Trophoblast cell (in vitro differentiated cells and primary cell): ENCODE measurements at regions not wholly inside any gene's neighbourhood (a gene's known extent, or its start where the extent isn't known, plus 50 kb on each side); places are given as distances from the start of the nearest gene placed in this dataset.

Experiments
- DNase-seq, 2 donors: peaks; one replicate each; pipeline ENCODE4 v3.0.0-alpha.2; 2016
- H2AFZ ChIP-seq: 2 replicates; pipeline ENCODE4 v1.6.1; 2013; ENCODE audit warnings: low read length, moderate library complexity, mild to moderate bottlenecking; ENCODE audit not compliant: insufficient read depth, poor library complexity
- H2AK5ac ChIP-seq: 2 replicates; pipeline ENCODE4 v1.6.1; 2013; ENCODE audit warnings: mild to moderate bottlenecking, low read length
- H2BK120ac ChIP-seq: 2 replicates; pipeline ENCODE4 v1.6.1; 2013; ENCODE audit warnings: low read length, mild to moderate bottlenecking, moderate library complexity; ENCODE audit not compliant: insufficient read depth, poor library complexity
- H2BK12ac ChIP-seq: 2 replicates; pipeline ENCODE4 v1.6.1; 2013; ENCODE audit warnings: mild to moderate bottlenecking, low read length, moderate library complexity
- H2BK5ac ChIP-seq: 2 replicates; pipeline ENCODE4 v1.6.1; 2013; ENCODE audit warnings: low read length, low read depth, moderate library complexity, mild to moderate bottlenecking; ENCODE audit not compliant: poor library complexity
- H3K14ac ChIP-seq: 2 replicates; pipeline ENCODE4 v1.6.1; 2013; ENCODE audit warnings: mild to moderate bottlenecking, low read length
- H3K18ac ChIP-seq: 2 replicates; pipeline ENCODE4 v1.6.1; 2013; ENCODE audit warnings: mild to moderate bottlenecking, low read length
- H3K23ac ChIP-seq: 2 replicates; pipeline ENCODE4 v1.6.1; 2013; ENCODE audit warnings: low read length
- H3K27ac ChIP-seq: 2 replicates; pipeline ENCODE4 v1.5.1; 2013; ENCODE audit warnings: low read depth, mild to moderate bottlenecking, inconsistent platforms, low read length, moderate library complexity
- H3K27me3 ChIP-seq: 2 replicates; pipeline ENCODE4 v1.6.1; 2013; ENCODE audit warnings: inconsistent platforms, mild to moderate bottlenecking, low read length, moderate library complexity; ENCODE audit not compliant: insufficient read depth
- H3K36me3 ChIP-seq, 2 experiments: 1 replicate in 1 of 2; 2 replicates in 1 of 2; pipeline ENCODE4 v1.6.1; 2013; ENCODE audit warnings: low read length in 2 of 2, mild to moderate bottlenecking in 2 of 2, moderate library complexity in 1 of 2; ENCODE audit not compliant: insufficient read depth in 2 of 2, control insufficient read depth in 1 of 2
- H3K4ac ChIP-seq: 2 replicates; pipeline ENCODE4 v1.6.1; 2013; ENCODE audit warnings: low read depth, mild to moderate bottlenecking, low read length, moderate library complexity
- H3K4me1 ChIP-seq, 2 experiments: 1 replicate in 1 of 2; 2 replicates in 1 of 2; pipeline ENCODE4 v1.6.1; 2013; ENCODE audit warnings: low read length in 2 of 2, mild to moderate bottlenecking in 2 of 2, moderate library complexity in 1 of 2; ENCODE audit not compliant: insufficient read depth in 2 of 2, control insufficient read depth in 1 of 2
- H3K4me2 ChIP-seq: 2 replicates; pipeline ENCODE4 v1.6.1; 2013; ENCODE audit warnings: inconsistent platforms, mild to moderate bottlenecking, low read length, moderate library complexity
- H3K4me3 ChIP-seq: 2 replicates; pipeline ENCODE4 v1.5.1; 2013; ENCODE audit warnings: mild to moderate bottlenecking, low read depth, low read length, inconsistent platforms
- H3K79me1 ChIP-seq: one replicate; pipeline ENCODE4 v1.6.1; 2013; ENCODE audit warnings: low read length
- H3K79me2 ChIP-seq: 2 replicates; pipeline ENCODE4 v1.6.1; 2013; ENCODE audit warnings: low read length, mild to moderate bottlenecking; ENCODE audit not compliant: control insufficient read depth, insufficient read depth, poor library complexity
- H3K9ac ChIP-seq: 2 replicates; pipeline ENCODE4 v1.6.1; 2013; ENCODE audit warnings: mild to moderate bottlenecking, low read length
- H3K9me3 ChIP-seq: 2 replicates; pipeline ENCODE4 v1.6.1; 2013; ENCODE audit warnings: low read depth, mild to moderate bottlenecking, control low read depth, inconsistent platforms, low read length; ENCODE audit not compliant: insufficient read depth
- H4K12ac ChIP-seq: 2 replicates; pipeline ENCODE4 v1.6.1; 2013; ENCODE audit warnings: low read depth, mild to moderate bottlenecking, low read length, moderate library complexity
- H4K8ac ChIP-seq: 2 replicates; pipeline ENCODE4 v1.6.1; 2013; ENCODE audit warnings: low read depth, mild to moderate bottlenecking, low read length, moderate library complexity
- H4K91ac ChIP-seq: one replicate; pipeline ENCODE4 v1.6.1; 2013; ENCODE audit warnings: low read depth, mild to moderate bottlenecking, low read length, moderate library complexity
- WGBS: extraction: QIAGEN DNeasy Blood & Tissue Kit; methylation state at CpG from one replicate; pipeline ENCODE4 v1.1.7; 2013; ENCODE audit warnings: missing lambda C conversion rate; ENCODE audit not compliant: insufficient read length, insufficient coverage; ENCODE audit errors: extremely low coverage; 5-methylcytosine and 5-hydroxymethylcytosine counted together

DNA sequence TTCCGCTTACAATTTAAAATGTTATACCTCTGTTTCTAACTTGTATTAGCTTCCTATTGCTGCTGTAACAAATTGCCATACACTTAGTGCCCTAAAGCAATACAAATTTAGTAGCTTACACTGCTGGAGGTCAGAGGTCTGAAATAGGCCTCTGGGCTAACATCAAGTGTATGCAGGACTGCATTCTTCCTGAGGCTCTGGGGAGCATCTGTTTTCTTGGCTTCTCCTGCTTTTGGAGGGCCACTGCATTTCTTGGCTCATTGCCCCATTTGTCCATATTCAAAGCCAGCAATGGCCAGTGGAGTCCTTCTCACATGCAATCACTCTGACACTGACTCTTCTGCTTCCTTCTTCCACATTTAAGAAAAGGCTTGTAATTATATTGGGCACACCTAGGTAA, 639.8 kb upstream of the INTU start:
- WGBS = 100% methylated on average over 1 of the region's 1 CpG
- no peak overlapping the region for H3K14ac ChIP-seq
- DNase-seq = no peak
- H3K27ac ChIP-seq = no peak overlapping the region
- H4K8ac ChIP-seq = no peak overlapping the region
- H3K9ac ChIP-seq = no peak overlapping the region
- H3K27me3 ChIP-seq = no peaks in the 10 kb centered on the region
- no peak overlapping the region for H3K4me3 ChIP-seq
- no peak overlapping the region for H2BK5ac ChIP-seq
- H2AFZ ChIP-seq = no peak overlapping the region
- H2BK12ac ChIP-seq = no peak overlapping the region
- H3K23ac ChIP-seq = no peak overlapping the region
- no peaks in the 10 kb centered on the region for H3K4me1 ChIP-seq
- H4K12ac ChIP-seq = no peak overlapping the region
- H3K18ac ChIP-seq = no peak overlapping the region
- no peaks in the 10 kb centered on the region for H3K79me2 ChIP-seq
- no peaks in the 10 kb centered on the region for H3K36me3 ChIP-seq
- no peak overlapping the region for H3K4me2 ChIP-seq
- no peak overlapping the region for H2BK120ac ChIP-seq
- H3K79me1 ChIP-seq = no peaks in the 10 kb centered on the region
- no peak overlapping the region for H4K91ac ChIP-seq
- no peaks in the 10 kb centered on the region for H3K9me3 ChIP-seq
- no peak overlapping the region for H3K4ac ChIP-seq
- no peak overlapping the region for H2AK5ac ChIP-seq

GRCh38 chr4:126993351-126993750, 639.4 kb upstream of the INTU start:
- Histone ChIP-seq H4K12ac (no peak overlapping the region), H3K18ac (no peak overlapping the region), H2BK120ac (no peak overlapping the region), H3K27ac (no peak overlapping the region), H3K14ac (no peak overlapping the region), H3K9ac (no peak overlapping the region), H3K4me2 (no peak overlapping the region), H3K36me3 (no peaks in the 10 kb centered on the region), H3K27me3 (no peaks in the 10 kb centered on the region), H3K79me2 (no peaks in the 10 kb centered on the region), H2BK5ac (no peak overlapping the region), H2AFZ (no peak overlapping the region), H3K23ac (no peak overlapping the region), H2AK5ac (no peak overlapping the region), H3K4me1 (no peaks in the 10 kb centered on the region), H4K91ac (no peak overlapping the region), H3K4ac (no peak overlapping the region), H3K79me1 (no peaks in the 10 kb centered on the region), H2BK12ac (no peak overlapping the region), H3K4me3 (no peak overlapping the region), H3K9me3 (no peaks in the 10 kb centered on the region), H4K8ac (no peak overlapping the region)
- no CpG with 5 or more reads among the region's 1 CpG for WGBS
- no peak for DNase-seq

- no peak overlapping the region for H3K18ac ChIP-seq
- H3K27ac ChIP-seq = no peak overlapping the region
- H3K79me1 ChIP-seq = no peaks in the 10 kb centered on the region
- H3K36me3 ChIP-seq = no peaks in the 10 kb centered on the region
- no peak overlapping the region for H2BK5ac ChIP-seq
- no peaks in the 10 kb centered on the region for H3K9me3 ChIP-seq
- no peak overlapping the region for H2AFZ ChIP-seq
- H3K4me2 ChIP-seq = no peak overlapping the region
- DNase-seq = no peak
- no peak overlapping the region for H3K23ac ChIP-seq
- no peaks in the 10 kb centered on the region for H3K27me3 ChIP-seq
- H3K4me1 ChIP-seq = no peaks in the 10 kb centered on the region
- no peak overlapping the region for H2BK12ac ChIP-seq
- H2AK5ac ChIP-seq = no peak overlapping the region
- no peak overlapping the region for H3K14ac ChIP-seq
- no peak overlapping the region for H4K91ac ChIP-seq
- H3K4me3 ChIP-seq = no peak overlapping the region
- no peak overlapping the region for H4K12ac ChIP-seq
- no peak overlapping the region for H3K9ac ChIP-seq
- no peak overlapping the region for H3K4ac ChIP-seq
- no peak overlapping the region for H2BK120ac ChIP-seq
- no peaks in the 10 kb centered on the region for H3K79me2 ChIP-seq
- no peak overlapping the region for H4K8ac ChIP-seq
These were observed 637.5 kb upstream of the INTU start for GRCh38 chr4:126995235-126995634.

DNA sequence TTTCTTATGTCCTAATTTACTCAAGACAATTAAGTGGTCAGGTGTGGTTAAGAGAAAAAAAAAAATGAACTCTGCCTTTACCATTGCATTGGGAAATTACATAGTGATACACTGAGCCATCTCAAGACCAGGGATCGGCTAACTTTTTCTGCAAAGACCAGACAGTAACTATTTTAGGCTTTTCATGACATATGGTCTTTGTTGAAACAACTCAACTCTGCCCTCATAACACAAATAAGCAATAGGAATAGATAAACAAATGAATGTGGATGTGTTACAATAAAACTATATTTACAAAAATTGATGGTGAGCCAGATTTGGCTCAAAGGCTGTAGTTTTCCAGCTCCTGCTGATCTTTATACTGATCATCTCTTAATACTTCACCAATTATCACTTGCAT, 632.6 kb upstream of the INTU start:
- WGBS = no CpG with 5 or more reads among the region's 1 CpG
- no peaks in the 10 kb centered on the region for H3K9me3 ChIP-seq

More for the DNA sequence above, 632.6 kb upstream of the INTU start:
- no peak overlapping the region for H4K8ac ChIP-seq
- no peaks in the 10 kb centered on the region for H3K4me1 ChIP-seq
- no peak for DNase-seq
- H3K4me3 ChIP-seq = no peak overlapping the region
- H2BK5ac ChIP-seq = no peak overlapping the region
- no peak overlapping the region for H3K14ac ChIP-seq
- no peak overlapping the region for H2BK12ac ChIP-seq
- H2AFZ ChIP-seq = no peak overlapping the region
- H3K23ac ChIP-seq = no peak overlapping the region
- no peaks in the 10 kb centered on the region for H3K79me1 ChIP-seq
- no peak overlapping the region for H3K27ac ChIP-seq
- no peaks in the 10 kb centered on the region for H3K27me3 ChIP-seq
- no peak overlapping the region for H2AK5ac ChIP-seq
- H4K91ac ChIP-seq = no peak overlapping the region
- H3K4ac ChIP-seq = no peak overlapping the region
- no peak overlapping the region for H3K18ac ChIP-seq
- no peak overlapping the region for H3K4me2 ChIP-seq
- H3K9ac ChIP-seq = no peak overlapping the region
- no peak overlapping the region for H4K12ac ChIP-seq
- no peaks in the 10 kb centered on the region for H3K79me2 ChIP-seq
- no peaks in the 10 kb centered on the region for H3K36me3 ChIP-seq
- no peak overlapping the region for H2BK120ac ChIP-seq
